ENCODE measurements at regions not wholly inside any gene's neighbourhood (a gene's known extent, or its start where the extent isn't known, plus 50 kb on each side); places are given as distances from the start of the nearest gene placed in this dataset.
A peak's percentile ranks its signal among the peaks of the same experiment; 100 is the strongest.

DNA sequence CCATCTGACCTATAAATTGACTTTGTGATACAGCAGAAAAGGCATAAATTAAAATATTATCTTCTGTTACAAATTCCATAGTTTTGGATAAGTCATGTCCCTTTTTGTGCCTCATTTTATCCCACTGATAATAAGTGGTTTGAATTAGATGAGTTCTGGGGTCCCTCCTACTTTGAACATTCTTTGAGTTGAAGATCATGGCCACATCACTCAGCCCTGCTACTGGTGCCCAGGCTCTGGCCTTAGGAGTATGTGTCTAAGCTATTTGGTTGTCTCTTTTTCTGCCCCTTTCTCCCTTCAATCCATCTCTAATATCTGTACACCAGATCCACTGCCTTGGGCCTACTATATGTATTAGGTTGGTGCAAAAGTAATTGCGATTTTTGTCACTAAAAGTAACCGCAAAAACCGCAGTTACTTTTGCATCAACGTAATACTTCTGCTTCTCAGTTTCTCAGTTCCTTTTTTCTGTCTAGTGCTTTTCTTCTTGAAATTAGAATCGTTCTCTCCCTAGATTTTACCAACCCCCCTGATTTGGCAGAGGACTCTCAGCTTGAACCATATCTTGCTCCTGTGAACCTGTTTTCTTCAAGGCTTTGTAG, 362.5 kb upstream of the TNP1 start:
- in situ Hi-C loops (cut with MboI) (loop anchor here (5.0 kb wide), 1 partner anchor 135 kb away; no protein-coding TSS in a partner anchor), intact Hi-C loops (cut with micrococcal nuclease; ENCODE audit: unreplicated experiment) (loop anchor here (1.0 to 10.0 kb wide), 6 partner anchors 56 to 528 kb away; partner anchors contain the start of gene IGFBP5)
- FAIRE-seq: peak; percentile 93
- peaks cover 13% of the 10 kb centered on the region for H3K9me3 ChIP-seq (replicated peaks; ENCODE audit: control insufficient read depth, insufficient read depth, low read length)
- H2AFZ ChIP-seq (ENCODE audit: control insufficient read depth, low read depth, low read length): no peak overlapping the region
- 0 out of 2 replicates have a peak overlapping the region, but pooled peaks have one; percentile 8 for H3K4me3 ChIP-seq
- no peaks in the 10 kb centered on the region for H3K36me3 ChIP-seq (ENCODE audit: control insufficient read depth in 2 of 2, insufficient read depth in 2 of 2, low read length in 1 of 2)
- no peaks in the 10 kb centered on the region for H4K20me1 ChIP-seq (ENCODE audit: control insufficient read depth, insufficient read depth)
- ChIA-PET RAD21 (ENCODE audit: unreplicated experiment) (no interaction called here), CTCF (interaction anchor here (0.7 to 1.4 kb wide), 2 partner anchors 56 to 134 kb away, joined by 3 read pairs; no protein-coding TSS in a partner anchor), SMC1A (ENCODE audit: uncharacterized antibody, unreplicated experiment) (interaction anchor here (1.0 to 1.3 kb wide), 2 partner anchors 58 to 120 kb away, joined by 3 read pairs; no protein-coding TSS in a partner anchor), POLR2A (no interaction called here)
- BruUV-seq (replicated peaks): no TSS peak
- H3K27ac ChIP-seq (ENCODE audit: control insufficient read depth, insufficient read depth): peak overlapping the region; percentile 92
- no peak overlapping the region for H3K9ac ChIP-seq (ENCODE audit: control insufficient read depth, insufficient read depth, low read length)
- peak; percentile 85 for DNase-seq (ENCODE audit: low read depth, low spot score)
- H3K79me2 ChIP-seq (ENCODE audit: control insufficient read depth, insufficient read depth, low read length): no peaks in the 10 kb centered on the region
- no peaks in the 10 kb centered on the region for H3K27me3 ChIP-seq (replicated peaks in 1 of 2; ENCODE audit: control insufficient read depth in 2 of 2, insufficient read depth in 2 of 2, low read length in 1 of 2)
- H3K4me2 ChIP-seq (ENCODE audit: control insufficient read depth, insufficient read depth): peak overlapping the region; percentile 72
- WGBS (ENCODE audit: insufficient coverage, insufficient replicate concordance, low lambda C conversion rate, missing lambda C conversion rate): 2% methylated on average over 5 of the region's 5 CpGs
- peaks cover 61% of the 10 kb centered on the region for H3K4me1 ChIP-seq (ENCODE audit: control insufficient read depth, insufficient read depth, low read length)
- peak; percentile 58 for ATAC-seq
- peak; percentile 56; the same call in 1 of the 2 replicates for TF ChIP-seq RB1 (IDR thresholded peaks at IDR 0.05; ENCODE audit: borderline replicate concordance)
- peak; percentile 72 to 80; a peak in 3 of 4 replicates for TF ChIP-seq BHLHE40 (IDR thresholded peaks at IDR 0.05; ENCODE audit: borderline replicate concordance in 1 of 2, low read depth in 2 of 2, low read length in 1 of 2)
- TF ChIP-seq POLR2AphosphoS2 (IDR thresholded peaks at IDR 0.05; ENCODE audit: low read depth, low read length): no peak
- TF ChIP-seq WRNIP1 (IDR thresholded peaks at IDR 0.05; ENCODE audit: borderline replicate concordance, low read depth, low read length): no peak
- TF ChIP-seq JUNB (IDR thresholded peaks at IDR 0.05): peak; percentile 89
- TF ChIP-seq RAD21 (IDR thresholded peaks at IDR 0.05; ENCODE audit: insufficient read depth, low read depth, low read length): peak; percentile 29; the same call in 1 of the 2 replicates
- TF ChIP-seq MEF2A (IDR thresholded peaks at IDR 0.05; ENCODE audit: insufficient read depth, low read depth, low read length): peak; percentile 88
- no peak for TF ChIP-seq KLF5 (IDR thresholded peaks at IDR 0.05; ENCODE audit: partially characterized antibody)
- TF ChIP-seq REST (IDR thresholded peaks at IDR 0.05; ENCODE audit: low read depth, low read length): no peak
- no peak for TF ChIP-seq SREBF2 (IDR thresholded peaks at IDR 0.05; ENCODE audit: low read length)
- TF ChIP-seq BCL11A (IDR thresholded peaks at IDR 0.05; ENCODE audit: low read depth, low read length): peak; percentile 98
- TF ChIP-seq ZNF217 (IDR thresholded peaks at IDR 0.05): peak; percentile 97
- TF ChIP-seq ZZZ3 (IDR thresholded peaks at IDR 0.05; ENCODE audit: control insufficient read depth, insufficient read length, low read depth): no peak
- TF ChIP-seq, protein P1, sequence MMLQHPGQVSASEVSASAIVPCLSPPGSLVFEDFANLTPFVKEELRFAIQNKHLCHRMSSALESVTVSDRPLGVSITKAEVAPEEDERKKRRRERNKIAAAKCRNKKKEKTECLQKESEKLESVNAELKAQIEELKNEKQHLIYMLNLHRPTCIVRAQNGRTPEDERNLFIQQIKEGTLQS (IDR thresholded peaks at IDR 0.05; ENCODE audit: borderline replicate concordance, extremely low read depth, low read depth, low read length): no peak
- TF ChIP-seq SPI1 (IDR thresholded peaks at IDR 0.05; ENCODE audit: borderline replicate concordance, insufficient read depth, low read depth, low read length): peak; percentile 99
- TF ChIP-seq CREB1 (IDR thresholded peaks at IDR 0.05; ENCODE audit: low read depth): peak; percentile 90
- no peak for TF ChIP-seq NR2C1 (IDR thresholded peaks at IDR 0.05)
- TF ChIP-seq SIX5 (IDR thresholded peaks at IDR 0.05; ENCODE audit: low read depth, low read length, severe bottlenecking): no peak
- TF ChIP-seq PML (IDR thresholded peaks at IDR 0.05; ENCODE audit: low read length): peak; percentile 82
- TF ChIP-seq, protein P2, sequence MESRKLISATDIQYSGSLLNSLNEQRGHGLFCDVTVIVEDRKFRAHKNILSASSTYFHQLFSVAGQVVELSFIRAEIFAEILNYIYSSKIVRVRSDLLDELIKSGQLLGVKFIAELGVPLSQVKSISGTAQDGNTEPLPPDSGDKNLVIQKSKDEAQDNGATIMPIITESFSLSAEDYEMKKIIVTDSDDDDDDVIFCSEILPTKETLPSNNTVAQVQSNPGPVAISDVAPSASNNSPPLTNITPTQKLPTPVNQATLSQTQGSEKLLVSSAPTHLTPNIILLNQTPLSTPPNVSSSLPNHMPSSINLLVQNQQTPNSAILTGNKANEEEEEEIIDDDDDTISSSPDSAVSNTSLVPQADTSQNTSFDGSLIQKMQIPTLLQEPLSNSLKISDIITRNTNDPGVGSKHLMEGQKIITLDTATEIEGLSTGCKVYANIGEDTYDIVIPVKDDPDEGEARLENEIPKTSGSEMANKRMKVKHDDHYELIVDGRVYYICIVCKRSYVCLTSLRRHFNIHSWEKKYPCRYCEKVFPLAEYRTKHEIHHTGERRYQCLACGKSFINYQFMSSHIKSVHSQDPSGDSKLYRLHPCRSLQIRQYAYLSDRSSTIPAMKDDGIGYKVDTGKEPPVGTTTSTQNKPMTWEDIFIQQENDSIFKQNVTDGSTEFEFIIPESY (IDR thresholded peaks at IDR 0.05): no peak

Measured in GM12878 (cell line).